ENCODE measurements at regions not wholly inside any gene's neighbourhood (a gene's known extent, or its start where the extent isn't known, plus 50 kb on each side); places are given as distances from the start of the nearest gene placed in this dataset.

- TF ChIP-seq CTCF (conservative IDR thresholded peaks at IDR 0.05), result no peak
- Histone ChIP-seq H3K4ac (ENCODE audit: low read depth, low read length) (no peak overlapping the region), H2AFZ (ENCODE audit: low read length) (no peak overlapping the region), H2BK20ac (ENCODE audit: low read depth, low read length, poor library complexity, severe bottlenecking) (no peak overlapping the region), H3K4me2 (ENCODE audit: insufficient read depth, insufficient read length, low read length) (no peak overlapping the region), H3K9me3 (ENCODE audit: control insufficient read depth, low read depth, low read length) (no peaks in the 10 kb centered on the region), H3K23me2 (ENCODE audit: insufficient read length, low read depth, low read length, poor library complexity, severe bottlenecking) (no peaks in the 10 kb centered on the region), H2BK120ac (ENCODE audit: low read depth, low read length, poor library complexity, severe bottlenecking) (no peak overlapping the region), H4K91ac (ENCODE audit: insufficient read length, low read depth, low read length) (no peak overlapping the region), H3K14ac (ENCODE audit: insufficient read depth, low read length) (no peak overlapping the region), H3K4me1 (ENCODE audit: insufficient read depth, low read length) (no peaks in the 10 kb centered on the region), H2AK5ac (ENCODE audit: insufficient read length, low read length) (no peak overlapping the region), H3K23ac (ENCODE audit: insufficient read length, low read depth, low read length) (no peak overlapping the region), H4K5ac (ENCODE audit: insufficient read length, low read depth, low read length) (no peak overlapping the region), H3K18ac (ENCODE audit: insufficient read length, low read depth, low read length) (no peak overlapping the region), H3K27me3 (ENCODE audit: insufficient read depth, low read length) (no peaks in the 10 kb centered on the region), H4K20me1 (ENCODE audit: control insufficient read depth, insufficient read depth, insufficient read length) (no peaks in the 10 kb centered on the region), H3K56ac (ENCODE audit: insufficient read length, low read depth, low read length) (no peak overlapping the region), H3K27ac (ENCODE audit: insufficient read length, low read depth, low read length) (no peak overlapping the region), H2BK12ac (ENCODE audit: insufficient read length, low read depth, low read length) (no peak overlapping the region), H4K8ac (replicated peaks; ENCODE audit: insufficient read length, low read depth, low read length) (no peak overlapping the region), H2BK15ac (ENCODE audit: low read depth, low read length) (no peak overlapping the region), H3T11ph (ENCODE audit: low read length) (no peak overlapping the region), H3K79me2 (ENCODE audit: insufficient read depth, low read length) (no peaks in the 10 kb centered on the region), H3K79me1 (ENCODE audit: insufficient read depth, low read depth, low read length, poor library complexity, severe bottlenecking) (no peaks in the 10 kb centered on the region), H3K9ac (ENCODE audit: extremely low read depth, insufficient read length, low read length) (no peak overlapping the region), H2BK5ac (ENCODE audit: insufficient read length, low read length) (no peak overlapping the region)
- Mint-ChIP-seq H3K4me3 (no peak overlapping the region), H3K9me3 (no peaks in the 10 kb centered on the region), H3K36me3 (ENCODE audit: insufficient read depth in 1 of 3, low read depth in 3 of 3) (no peaks in the 10 kb centered on the region), H3K4me1 (peaks cover 0 to 13% of the 10 kb centered on the region in 2 experiments; a peak in 2 of 4 replicates), H3K27ac (no peak overlapping the region), H3K27me3 (ENCODE audit: low read depth) (peaks cover 19% of the 10 kb centered on the region)
- DNase-seq, result peak; percentile 3
- no CpG with 5 or more reads among the region's 3 CpGs for WGBS (ENCODE audit: extremely low coverage, insufficient read length, low lambda C conversion rate)
Measured at GRCh38 chr17:34725725-34726124, 146.3 kb downstream of the TMEM132E start.

All from H9 (cell line).